Thyroid gland (tissue), 4 donors: ENCODE measurements at regions not wholly inside any gene's neighbourhood (a gene's known extent, or its start where the extent isn't known, plus 50 kb on each side); places are given as distances from the start of the nearest gene placed in this dataset.

Experiments
- CTCF ChIP-seq, 6 experiments: fragments of 200-600 bp in 3 of 6; fragments of 450-650 bp in 3 of 6; sonication (generic) in 3 of 6; IDR thresholded peaks; one replicate each; pipeline ENCODE4 v1.5.1; 2016 to 2019; ENCODE audit warnings: antibody characterized with exemption in 6 of 6, mild to moderate bottlenecking in 2 of 6, inconsistent platforms in 1 of 6, moderate library complexity in 1 of 6
- POLR2A ChIP-seq, 2 donors: fragments of 450-650 bp; IDR thresholded peaks; one replicate each; pipeline ENCODE4 v1.6.1; 2017; ENCODE audit warnings: antibody characterized with exemption in 2 of 2, mild to moderate bottlenecking in 2 of 2, moderate library complexity in 1 of 2

- TF ChIP-seq CTCF (IDR thresholded peaks at IDR 0.05) (no peak), POLR2A (IDR thresholded peaks at IDR 0.05) (no peak)
Measured at GRCh38 chrX:79559290-79559689, 192.2 kb upstream of the ITM2A start.
